ENCODE measurements at regions not wholly inside any gene's neighbourhood (a gene's known extent, or its start where the extent isn't known, plus 50 kb on each side); places are given as distances from the start of the nearest gene placed in this dataset.

- TF ChIP-seq ZNF462 (CRISPR knock-in tag; IDR thresholded peaks at IDR 0.05) (no peak), POLR2AphosphoS5 (IDR thresholded peaks at IDR 0.05; ENCODE audit: low read depth) (no peak)
Observed at GRCh38 chr6:51199105-51199552, 380.5 kb downstream of the TFAP2B start (continued).

GRCh38 chr6:51199733-51200260, 381.1 kb downstream of the TFAP2B start:
- ATAC-seq (no peak), DNase-seq (ENCODE audit: low spot score) (no peak)
- Histone ChIP-seq H3K27ac (ENCODE audit: low read depth) (no peak overlapping the region), H3K4me3 (no peak overlapping the region), H2AFZ (no peak overlapping the region), H4K20me1 (replicated peaks; ENCODE audit: insufficient read depth) (no peaks in the 10 kb centered on the region), H3K9me2 (ENCODE audit: insufficient read depth) (no peaks in the 10 kb centered on the region), H3K36me3 (ENCODE audit: insufficient read depth) (no peaks in the 10 kb centered on the region), H3K4me2 (no peak overlapping the region), H3K79me2 (replicated peaks; ENCODE audit: insufficient read depth) (no peaks in the 10 kb centered on the region), H3F3A (replicated peaks; ENCODE audit: low read depth) (no peaks in the 10 kb centered on the region), H3K27me3 (ENCODE audit: insufficient read depth) (no peaks in the 10 kb centered on the region), H3K4me1 (ENCODE audit: insufficient read depth) (no peaks in the 10 kb centered on the region)
- Mint-ChIP-seq H3K4me1 (no peaks in the 10 kb centered on the region), H3K9me3 (no peaks in the 10 kb centered on the region), H3K27ac (no peak overlapping the region), H3K36me3 (ENCODE audit: low read depth) (no peaks in the 10 kb centered on the region), H3K27me3 (ENCODE audit: insufficient read depth, low read depth, poor library complexity) (no peaks in the 10 kb centered on the region), H3K4me3 (no peak overlapping the region)
- TF ChIP-seq ZNF462 (CRISPR knock-in tag; IDR thresholded peaks at IDR 0.05): no peak
- TF ChIP-seq, protein P1, sequence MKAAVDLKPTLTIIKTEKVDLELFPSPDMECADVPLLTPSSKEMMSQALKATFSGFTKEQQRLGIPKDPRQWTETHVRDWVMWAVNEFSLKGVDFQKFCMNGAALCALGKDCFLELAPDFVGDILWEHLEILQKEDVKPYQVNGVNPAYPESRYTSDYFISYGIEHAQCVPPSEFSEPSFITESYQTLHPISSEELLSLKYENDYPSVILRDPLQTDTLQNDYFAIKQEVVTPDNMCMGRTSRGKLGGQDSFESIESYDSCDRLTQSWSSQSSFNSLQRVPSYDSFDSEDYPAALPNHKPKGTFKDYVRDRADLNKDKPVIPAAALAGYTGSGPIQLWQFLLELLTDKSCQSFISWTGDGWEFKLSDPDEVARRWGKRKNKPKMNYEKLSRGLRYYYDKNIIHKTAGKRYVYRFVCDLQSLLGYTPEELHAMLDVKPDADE (IDR thresholded peaks at IDR 0.05): no peak
- TF ChIP-seq EZH2phosphoT487 (IDR thresholded peaks at IDR 0.05; ENCODE audit: unreplicated experiment): no peak
- TF ChIP-seq CTCF (conservative IDR thresholded peaks at IDR 0.05; ENCODE audit: low read depth in 2 of 2): no peak
- no peak for TF ChIP-seq STAT1 (IDR thresholded peaks at IDR 0.05; ENCODE audit: unreplicated experiment)
